ENCODE measurements at regions not wholly inside any gene's neighbourhood (a gene's known extent, or its start where the extent isn't known, plus 50 kb on each side); places are given as distances from the start of the nearest gene placed in this dataset.

DNA sequence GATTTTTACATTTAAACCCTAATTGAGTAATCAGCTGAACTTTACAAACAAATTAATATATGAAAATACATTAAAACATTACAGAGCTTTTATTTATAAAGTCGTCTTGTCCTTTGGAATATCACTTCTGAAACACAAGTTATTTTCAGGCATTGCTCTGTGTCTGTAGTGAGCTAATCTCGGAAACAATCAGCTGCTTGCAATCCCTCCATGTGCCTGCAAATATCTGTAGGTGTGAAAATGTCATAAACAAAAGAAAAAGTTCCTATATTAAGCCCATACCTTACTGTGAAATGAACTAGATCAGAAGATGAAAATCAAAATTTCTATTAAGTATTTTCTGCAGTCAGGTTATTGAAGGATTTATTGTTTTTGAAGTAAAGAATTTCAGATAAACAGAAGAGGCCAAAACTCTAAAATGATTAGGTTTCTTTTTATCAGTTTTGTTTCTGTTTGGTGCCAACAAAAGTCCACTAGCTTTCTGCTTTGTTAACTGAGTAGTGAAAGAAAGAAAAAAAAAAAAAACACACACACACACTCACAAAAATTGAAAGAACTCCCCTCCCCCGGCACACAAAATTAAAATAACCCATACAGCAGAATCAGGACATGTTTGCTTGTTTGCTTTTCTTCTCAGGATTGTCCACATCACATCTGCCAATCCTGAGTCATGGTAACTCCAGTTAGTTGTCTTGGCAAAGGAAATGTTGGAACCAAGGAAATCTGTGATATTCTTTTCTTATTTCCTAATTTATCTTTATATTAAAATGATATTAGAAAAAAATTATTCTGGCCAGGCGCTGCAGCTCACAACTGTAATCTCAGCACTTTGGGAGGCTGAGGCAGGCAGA lies 627.0 kb upstream of the SLC39A10 start:
- DNase-seq, result no peak

GRCh38 chr2:195027947-195028346 lies 629.1 kb upstream of the SLC39A10 start:
- DNase-seq, result no peak

DNA sequence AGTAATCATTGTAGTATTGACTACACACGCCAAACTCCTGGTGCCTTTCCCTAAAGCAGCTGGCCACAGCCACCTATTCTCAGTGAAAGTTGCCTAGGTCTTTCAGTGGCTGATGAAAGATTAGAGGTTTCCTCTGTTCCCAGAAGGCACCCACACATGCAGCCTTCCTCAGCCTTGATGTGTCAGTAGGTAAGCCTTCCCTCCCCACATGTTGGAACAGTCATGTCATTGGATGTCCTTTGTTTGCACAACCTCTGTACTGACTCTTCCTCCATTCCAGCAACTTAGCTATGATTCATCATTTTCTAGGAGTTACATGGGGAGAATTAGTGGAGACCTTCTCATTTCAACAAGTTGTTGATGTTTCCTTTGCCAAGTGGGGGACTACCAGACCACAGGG lies 630.8 kb upstream of the SLC39A10 start:
- no peak for DNase-seq

DNA sequence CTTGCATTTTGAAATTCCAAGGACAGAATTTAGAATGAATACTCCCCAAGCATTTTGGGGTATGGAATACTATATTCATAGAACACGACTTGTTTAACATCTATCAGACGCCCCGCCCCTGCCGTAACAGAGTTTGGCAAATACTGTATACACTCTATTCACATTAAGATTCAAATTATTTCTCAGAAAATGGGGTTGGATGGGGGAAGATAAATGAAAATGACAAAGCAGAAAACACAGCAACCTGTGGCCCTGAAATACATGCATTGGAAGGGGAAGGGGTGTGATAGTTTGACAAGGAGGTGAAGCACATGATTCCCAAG lies 634.6 kb upstream of the SLC39A10 start:
- no peak for DNase-seq

DNA sequence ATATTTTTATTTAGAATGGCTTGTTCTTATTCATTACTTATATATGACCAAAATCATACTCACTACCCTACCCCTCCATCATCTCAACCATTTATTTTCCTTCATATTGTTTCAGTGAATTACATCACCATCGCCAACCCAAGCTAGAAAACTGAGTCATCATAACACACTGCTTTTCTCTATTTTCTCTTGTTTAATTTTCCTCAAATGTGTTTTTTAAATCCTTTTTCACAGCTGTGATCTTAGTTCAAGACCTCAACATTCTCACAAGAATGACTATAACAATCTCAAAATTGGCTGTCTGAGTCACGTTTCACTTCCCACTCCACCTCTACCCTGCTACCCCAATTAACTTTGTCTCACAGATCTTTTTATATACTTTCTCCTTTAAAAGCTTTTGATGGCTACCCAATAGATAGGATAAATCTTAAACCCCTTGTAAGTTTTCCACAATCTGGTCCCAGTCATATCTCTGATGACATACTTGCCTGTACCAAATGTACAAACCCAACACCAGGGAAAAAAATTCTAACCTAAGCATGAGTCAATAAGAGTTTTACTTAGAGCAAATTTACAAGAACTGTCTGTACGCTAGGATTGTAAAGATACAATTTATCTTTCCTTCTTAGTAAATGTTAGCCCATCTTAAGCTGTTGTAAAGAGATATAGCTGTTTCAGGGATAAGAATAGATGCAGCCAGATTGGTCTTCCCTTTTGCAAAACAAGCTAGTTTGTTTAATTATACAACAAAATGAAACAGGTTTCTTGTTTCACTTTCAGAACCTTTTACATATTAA lies 635.1 kb upstream of the SLC39A10 start:
- no peak for DNase-seq

DNA sequence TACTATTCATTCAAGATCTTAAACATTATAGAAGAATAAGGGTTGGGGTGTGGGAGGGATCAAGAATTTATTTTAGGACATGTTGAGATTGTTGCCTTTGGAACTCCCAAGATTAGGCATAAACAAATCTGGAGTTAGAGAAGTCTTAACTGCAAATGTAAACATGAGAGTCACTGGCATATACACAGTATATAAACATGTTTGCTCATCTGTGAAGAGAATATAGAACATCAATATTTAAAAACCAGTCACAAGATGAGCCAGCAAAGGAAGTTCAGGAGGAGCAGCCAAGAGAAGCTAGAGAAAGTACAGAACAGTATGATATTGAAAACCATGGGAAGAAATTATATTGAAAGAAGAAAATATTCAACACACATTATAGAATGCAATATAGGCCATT lies 638.6 kb upstream of the SLC39A10 start:
- DNase-seq, result no peak

DNA sequence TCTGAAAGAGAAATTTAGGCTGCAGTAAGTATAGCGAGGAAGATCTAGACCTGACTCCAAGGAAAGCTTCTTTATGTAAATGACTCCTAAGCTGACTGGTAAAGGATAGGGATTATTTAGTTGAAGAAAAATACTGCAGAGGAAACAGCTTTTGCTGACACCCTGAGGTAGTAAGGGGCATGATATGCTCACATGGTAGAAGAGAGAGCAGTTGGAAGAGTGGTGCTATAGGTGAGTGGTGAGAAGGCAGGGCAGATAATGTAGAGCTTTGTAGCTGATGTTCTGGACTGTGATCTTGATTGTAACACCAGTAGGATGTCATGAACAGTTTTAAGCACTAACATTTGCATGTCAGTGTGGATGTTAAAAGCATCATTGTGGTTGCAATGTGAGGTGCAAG lies 639.1 kb upstream of the SLC39A10 start:
- DNase-seq, result no peak

GRCh38 chr2:195016841-195017240 lies 640.2 kb upstream of the SLC39A10 start:
- DNase-seq, result no peak

- no peak for DNase-seq
These were observed 647.8 kb upstream of the SLC39A10 start for GRCh38 chr2:195009202-195009601.

- no peak for DNase-seq
These were observed 650.2 kb upstream of the SLC39A10 start for GRCh38 chr2:195006856-195007255.

DNA sequence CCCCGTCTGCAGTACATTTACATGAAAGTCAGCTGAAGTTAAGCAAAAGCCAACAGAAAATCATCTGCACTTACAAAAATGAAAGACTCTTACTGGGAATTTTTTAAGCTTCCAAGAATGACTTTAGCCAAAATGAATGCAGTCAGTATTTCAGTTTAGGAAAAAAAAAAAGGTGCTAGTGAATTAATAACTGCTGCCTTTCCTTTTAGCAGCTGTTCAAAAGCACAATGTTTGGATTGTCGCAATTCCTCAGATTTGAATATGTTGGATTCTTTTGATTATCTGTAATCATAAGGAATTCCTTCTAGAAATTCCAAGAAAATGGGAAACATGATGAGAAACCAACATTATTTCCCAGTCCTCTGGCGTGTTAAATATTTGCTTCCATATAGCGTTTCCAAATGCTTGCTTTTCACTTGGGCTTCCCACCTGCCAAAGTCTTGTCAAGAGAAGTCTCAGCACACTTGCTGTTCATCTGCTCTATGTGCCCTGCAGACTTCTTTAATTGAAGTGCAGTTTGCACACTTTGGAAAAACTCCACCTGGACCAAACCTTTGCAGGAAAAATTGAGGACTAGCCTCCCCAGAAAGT lies 653.0 kb upstream of the SLC39A10 start:
- no peak for DNase-seq

- DNase-seq, result no peak
These were observed 655.1 kb upstream of the SLC39A10 start for GRCh38 chr2:195001924-195002323.

GRCh38 chr2:194999771-195000170 lies 657.3 kb upstream of the SLC39A10 start:
- DNase-seq, result no peak

- DNase-seq, result no peak
These were observed 664.4 kb upstream of the SLC39A10 start for GRCh38 chr2:194992648-194993047.

GRCh38 chr2:194985258-194985657 lies 671.8 kb upstream of the SLC39A10 start:
- no peak for DNase-seq

DNA sequence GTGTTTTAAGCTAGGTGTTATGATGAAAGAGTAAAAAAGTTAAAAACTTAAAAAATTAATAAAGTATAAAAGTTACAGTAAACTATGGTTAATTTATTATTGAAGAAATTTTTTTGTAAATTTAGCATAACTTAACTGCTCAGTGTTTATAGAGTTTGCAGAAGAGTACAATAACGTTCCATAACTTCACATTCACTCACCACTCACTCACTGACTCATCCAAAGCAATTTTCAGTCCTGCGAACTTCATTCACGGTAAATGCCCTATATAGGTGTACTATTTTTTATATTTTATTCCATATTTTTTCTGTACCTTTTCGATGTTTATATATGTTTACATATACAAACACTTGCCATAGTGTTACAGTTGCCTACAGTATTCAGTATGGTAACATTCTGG lies 694.8 kb upstream of the SLC39A10 start:
- DNase-seq, result no peak

GRCh38 chr2:194954218-194954617 lies 702.8 kb upstream of the SLC39A10 start:
- no peak for DNase-seq

GRCh38 chr2:194946826-194947225 lies 710.2 kb upstream of the SLC39A10 start:
- DNase-seq, result no peak

DNA sequence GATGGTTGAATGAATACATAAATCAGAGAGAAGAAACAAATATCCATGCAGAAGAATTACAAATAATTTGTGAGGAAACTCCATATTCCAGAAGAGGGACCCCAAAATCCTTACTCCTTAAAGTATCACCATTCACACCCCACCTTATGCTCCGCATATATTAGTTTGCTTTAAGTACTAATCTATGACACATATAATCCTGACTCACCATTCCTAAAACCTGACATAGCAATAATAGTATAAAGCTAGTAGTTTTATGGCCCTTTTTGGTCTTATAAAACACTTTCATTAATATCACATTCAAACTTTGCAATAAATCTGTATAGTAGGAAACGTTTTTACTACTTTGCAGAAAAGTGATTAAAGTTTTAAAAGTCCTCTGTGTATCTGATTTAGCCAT lies 719.0 kb upstream of the SLC39A10 start:
- no peak for DNase-seq

- no peak for DNase-seq
These were observed 729.5 kb upstream of the SLC39A10 start for GRCh38 chr2:194927489-194927888.

DNA sequence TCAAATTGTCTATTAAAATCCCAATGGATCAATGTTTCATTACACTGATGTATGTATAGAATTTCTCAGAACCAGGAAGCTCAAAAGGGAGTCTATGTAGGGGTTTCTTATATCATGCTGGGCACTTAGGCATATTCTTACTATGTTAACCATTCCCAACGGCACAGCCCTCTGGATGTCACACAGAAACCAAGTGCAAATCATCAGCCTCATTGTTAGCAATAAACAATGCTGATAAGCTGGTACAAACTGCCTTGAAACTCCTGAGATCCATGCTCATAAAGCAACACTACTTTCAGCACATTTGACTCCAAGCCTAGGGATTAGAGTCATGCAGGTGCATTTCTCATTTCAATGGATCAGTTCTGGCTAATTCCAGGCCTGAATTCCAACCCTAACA lies 730.2 kb upstream of the SLC39A10 start:
- no peak for DNase-seq

DNA sequence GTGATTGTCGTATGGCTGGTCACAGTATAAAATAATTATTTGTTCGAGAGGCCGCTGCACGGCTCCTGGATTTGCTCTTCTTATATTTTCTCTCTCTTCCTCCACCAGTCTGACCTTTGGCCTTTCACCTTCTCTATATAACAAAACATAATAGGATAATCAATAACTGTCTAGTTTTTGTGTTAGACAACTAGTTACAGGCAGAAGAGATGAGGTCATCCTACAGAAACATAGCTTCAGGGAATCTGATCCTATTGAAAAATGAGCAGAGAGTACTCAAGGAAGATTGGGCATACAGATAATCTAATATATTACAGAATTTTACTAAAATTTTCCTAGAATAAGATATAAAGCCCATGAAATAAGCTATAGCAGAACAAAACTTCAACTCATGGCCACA lies 731.3 kb upstream of the SLC39A10 start:
- no peak for DNase-seq

DNA sequence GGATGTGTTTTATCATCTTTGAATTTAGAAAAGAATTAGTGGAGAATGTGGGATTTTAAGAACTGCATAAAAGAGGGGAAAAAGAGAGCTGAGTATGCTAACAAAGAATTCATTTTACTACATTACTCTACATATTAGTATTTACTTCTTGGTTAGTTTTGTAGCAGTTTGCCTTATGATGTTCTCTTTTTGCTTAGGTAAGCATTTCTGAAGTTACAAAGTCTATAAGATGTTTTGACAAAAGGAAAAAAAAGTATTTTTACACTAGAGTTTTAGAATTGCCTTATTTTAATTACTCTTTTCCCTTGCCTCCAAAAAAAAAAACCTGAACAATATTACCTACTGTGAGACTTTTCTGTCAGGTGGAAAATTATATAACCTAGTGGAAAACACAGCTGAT lies 739.5 kb upstream of the SLC39A10 start:
- no peak for DNase-seq

DNA sequence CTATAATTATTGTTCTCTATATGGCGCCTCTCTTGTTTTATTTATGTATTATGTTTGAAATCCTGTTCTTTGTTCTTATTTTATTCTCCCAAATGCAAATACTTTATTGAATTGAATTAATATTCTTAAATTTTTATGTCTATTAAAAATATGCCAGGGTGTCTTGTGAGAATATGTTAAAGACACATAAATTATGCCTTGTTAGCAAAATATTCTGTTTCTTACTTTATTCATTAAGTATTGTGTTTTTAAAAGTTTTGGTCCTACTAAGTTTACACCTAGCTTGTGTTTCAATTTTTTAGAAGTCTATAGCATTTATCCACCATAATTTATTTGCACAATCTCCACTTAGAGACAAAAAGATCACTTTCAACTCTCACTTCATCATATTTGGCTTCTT lies 741.5 kb upstream of the SLC39A10 start:
- no peak for DNase-seq
